Sigmoid colon (tissue), 6 donors: ENCODE measurements at regions not wholly inside any gene's neighbourhood (a gene's known extent, or its start where the extent isn't known, plus 50 kb on each side); places are given as distances from the start of the nearest gene placed in this dataset.

ENCODE experiments used
- DNase-seq: peaks from one replicate; pipeline ENCODE4 v3.0.0-alpha.2; 2019
- H3K27ac ChIP-seq, 4 donors: fragments of 200-600 bp; sonication (generic); one replicate each; pipeline ENCODE4 v1.5.1; 2016 to 2019; ENCODE audit warnings: mild to moderate bottlenecking in 1 of 4
- H3K27me3 ChIP-seq, 3 donors: fragments of 200-600 bp; sonication (generic); one replicate each; pipeline ENCODE4 v1.5.1; 2019; ENCODE audit warnings: mild to moderate bottlenecking in 1 of 3
- H3K36me3 ChIP-seq, 4 donors: fragments of 200-600 bp; sonication (generic); one replicate each; pipeline ENCODE4 v1.5.1; 2016 to 2019
- H3K4me1 ChIP-seq, 4 donors: fragments of 200-600 bp; sonication (generic); one replicate each; pipeline ENCODE4 v1.5.1; 2017 to 2019
- H3K4me3 ChIP-seq, 4 donors: fragments of 200-600 bp; sonication (generic); one replicate each; pipeline ENCODE4 v1.5.1; 2017 to 2019; ENCODE audit warnings: mild to moderate bottlenecking in 2 of 4, moderate library complexity in 1 of 4
- H3K9me3 ChIP-seq, 4 donors: fragments of 200-600 bp in 3 of 4; sonication (generic) in 3 of 4; one replicate each; pipeline versions ENCODE4 v1.5.1 to v1.6.1; 2013 to 2019
- EP300 ChIP-seq, 4 donors: sonication (generic); formaldehyde crosslinking; IDR thresholded peaks; one replicate each; pipeline ENCODE4 v1.6.1; 2017; ENCODE audit warnings: antibody characterized with exemption in 4 of 4
- POLR2A ChIP-seq, 2 donors: fragments of 450-650 bp; IDR thresholded peaks; one replicate each; pipeline ENCODE4 v1.6.1; 2016; ENCODE audit warnings: antibody characterized with exemption in 2 of 2, mild to moderate bottlenecking in 2 of 2, moderate library complexity in 2 of 2
- POLR2AphosphoS5 ChIP-seq, 4 donors: sonication (generic); formaldehyde crosslinking; IDR thresholded peaks; one replicate each; pipeline ENCODE4 v1.6.1; 2017; ENCODE audit warnings: antibody characterized with exemption in 4 of 4
- WGBS, 2 donors: extraction: QIAGEN DNeasy Blood & Tissue Kit; methylation state at CpG; one replicate each; pipeline ENCODE4 v1.1.7; 2013; 5-methylcytosine and 5-hydroxymethylcytosine counted together
- intact Hi-C: fragments of 100-400 bp; cut with DNase I; formaldehyde crosslinking; loops from one replicate; pipeline ENCODE4 v1.15.1; 2023
- TF ChIP-seq, protein P1 (sequence below), 4 experiments: fragments of 450-650 bp in 3 of 4; fragments of 200-600 bp in 1 of 4; IDR thresholded peaks; one replicate each; pipeline ENCODE4 v1.5.1; 2016 to 2019; ENCODE audit warnings: antibody characterized with exemption in 4 of 4, mild to moderate bottlenecking in 3 of 4, moderate library complexity in 2 of 4
- donor health status: healthy with polysubstance abuse.
- donor health status: healthy.

GRCh38 chr9:21679432-21679831 is 123.0 kb upstream of the MTAP start:
- intact Hi-C loops = no loop called here
- 72 to 77% methylated on average over 1 of the region's 1 CpG for WGBS, 2 donors
- Histone ChIP-seq H3K27me3 (no peaks in the 10 kb centered on the region), H3K36me3 (no peaks in the 10 kb centered on the region), H3K4me3 (no peak overlapping the region), H3K9me3 (no peaks in the 10 kb centered on the region), H3K4me1 (no peaks in the 10 kb centered on the region), H3K27ac (no peak overlapping the region)
- TF ChIP-seq POLR2A (IDR thresholded peaks at IDR 0.05) = no peak
- no peak for TF ChIP-seq POLR2AphosphoS5 (IDR thresholded peaks at IDR 0.05)
- TF ChIP-seq EP300 (IDR thresholded peaks at IDR 0.05) = no peak
- no peak for DNase-seq

DNA sequence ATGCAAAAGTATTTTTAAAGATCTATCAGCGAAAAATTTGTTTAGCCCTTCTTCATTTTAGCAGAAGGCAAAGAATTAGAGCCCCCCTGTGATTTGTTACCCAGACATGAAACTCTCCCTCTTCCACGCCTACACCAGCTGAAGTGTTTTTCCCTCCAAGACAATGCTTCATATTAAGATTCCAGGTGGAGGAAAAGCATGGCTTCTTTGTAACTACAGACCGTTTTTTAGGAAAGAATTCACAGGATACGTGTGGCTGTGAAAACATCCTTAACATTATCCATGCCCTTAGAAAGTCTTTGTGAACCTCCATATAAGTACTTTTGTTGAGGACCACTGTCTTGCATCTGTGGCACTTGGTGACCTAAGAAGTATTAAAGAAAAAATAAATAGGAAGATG is 121.8 kb upstream of the MTAP start:
- TF ChIP-seq EP300 (IDR thresholded peaks at IDR 0.05) (no peak), POLR2A (IDR thresholded peaks at IDR 0.05) (no peak), POLR2AphosphoS5 (IDR thresholded peaks at IDR 0.05) (no peak)
- TF ChIP-seq, protein P1, sequence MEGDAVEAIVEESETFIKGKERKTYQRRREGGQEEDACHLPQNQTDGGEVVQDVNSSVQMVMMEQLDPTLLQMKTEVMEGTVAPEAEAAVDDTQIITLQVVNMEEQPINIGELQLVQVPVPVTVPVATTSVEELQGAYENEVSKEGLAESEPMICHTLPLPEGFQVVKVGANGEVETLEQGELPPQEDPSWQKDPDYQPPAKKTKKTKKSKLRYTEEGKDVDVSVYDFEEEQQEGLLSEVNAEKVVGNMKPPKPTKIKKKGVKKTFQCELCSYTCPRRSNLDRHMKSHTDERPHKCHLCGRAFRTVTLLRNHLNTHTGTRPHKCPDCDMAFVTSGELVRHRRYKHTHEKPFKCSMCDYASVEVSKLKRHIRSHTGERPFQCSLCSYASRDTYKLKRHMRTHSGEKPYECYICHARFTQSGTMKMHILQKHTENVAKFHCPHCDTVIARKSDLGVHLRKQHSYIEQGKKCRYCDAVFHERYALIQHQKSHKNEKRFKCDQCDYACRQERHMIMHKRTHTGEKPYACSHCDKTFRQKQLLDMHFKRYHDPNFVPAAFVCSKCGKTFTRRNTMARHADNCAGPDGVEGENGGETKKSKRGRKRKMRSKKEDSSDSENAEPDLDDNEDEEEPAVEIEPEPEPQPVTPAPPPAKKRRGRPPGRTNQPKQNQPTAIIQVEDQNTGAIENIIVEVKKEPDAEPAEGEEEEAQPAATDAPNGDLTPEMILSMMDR (IDR thresholded peaks at IDR 0.05) = no peak
- Histone ChIP-seq H3K9me3 (no peaks in the 10 kb centered on the region), H3K27ac (no peak overlapping the region), H3K4me3 (no peak overlapping the region), H3K36me3 (no peaks in the 10 kb centered on the region), H3K4me1 (no peaks in the 10 kb centered on the region), H3K27me3 (no peaks in the 10 kb centered on the region)
- intact Hi-C loops = no loop called here
- no peak for DNase-seq
- 75 to 84% methylated on average over 4 of the region's 4 CpGs for WGBS, 2 donors

DNA sequence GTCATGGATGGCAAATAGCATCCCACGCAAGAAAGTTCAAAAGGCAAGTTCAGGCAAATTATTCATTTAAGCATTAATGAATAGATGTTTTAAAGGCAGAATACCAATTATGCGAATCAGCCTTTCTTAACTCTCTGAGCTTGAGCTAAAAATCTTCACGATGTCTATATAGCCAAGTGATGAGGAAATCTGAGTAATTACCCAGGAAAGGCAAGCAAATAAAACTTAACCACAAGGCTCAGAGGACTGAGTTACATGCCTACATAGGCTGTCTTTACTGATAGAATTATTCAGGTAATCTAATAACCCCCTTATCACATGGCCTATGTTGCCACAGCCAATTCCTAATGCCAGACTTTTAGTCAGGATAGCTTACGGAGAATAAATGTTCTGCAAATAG is 120.8 kb upstream of the MTAP start:
- Histone ChIP-seq H3K27ac (no peak overlapping the region), H3K4me3 (no peak overlapping the region), H3K27me3 (no peaks in the 10 kb centered on the region), H3K9me3 (no peaks in the 10 kb centered on the region), H3K4me1 (no peaks in the 10 kb centered on the region), H3K36me3 (no peaks in the 10 kb centered on the region)
- intact Hi-C loops = no loop called here
- TF ChIP-seq EP300 (IDR thresholded peaks at IDR 0.05) (no peak), POLR2AphosphoS5 (IDR thresholded peaks at IDR 0.05) (no peak), POLR2A (IDR thresholded peaks at IDR 0.05) (no peak)
- TF ChIP-seq, protein P1 (IDR thresholded peaks at IDR 0.05) = no peak
- DNase-seq = no peak
- 66 to 87% methylated on average over 4 of the region's 4 CpGs for WGBS, 2 donors

DNA sequence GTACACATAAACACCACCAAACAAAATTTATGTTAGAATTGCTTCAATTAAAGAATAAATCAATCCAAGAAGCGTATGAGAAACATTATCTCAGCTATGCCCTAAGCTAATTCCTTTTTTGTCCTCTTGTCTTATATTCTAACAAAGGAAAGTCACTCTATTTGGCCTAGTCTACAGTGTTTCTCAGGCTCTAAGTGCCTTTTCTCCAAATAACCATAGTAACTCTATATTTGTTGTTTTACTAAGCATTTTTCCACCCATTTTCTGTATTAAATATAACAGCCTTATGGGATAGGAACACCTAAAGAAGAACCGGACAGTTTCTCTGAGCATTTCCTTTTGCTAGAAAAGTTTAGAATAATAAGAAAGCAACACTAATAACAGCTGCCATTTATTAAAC is 120.1 kb upstream of the MTAP start:
- intact Hi-C loops = no loop called here
- no peak overlapping the region for H3K27ac ChIP-seq
- DNase-seq = no peak
- 78 to 84% methylated on average over 2 of the region's 2 CpGs for WGBS, 2 donors
- no peaks in the 10 kb centered on the region for H3K27me3 ChIP-seq
- H3K4me1 ChIP-seq = no peaks in the 10 kb centered on the region
- TF ChIP-seq POLR2A (IDR thresholded peaks at IDR 0.05) (no peak), EP300 (IDR thresholded peaks at IDR 0.05) (no peak), POLR2AphosphoS5 (IDR thresholded peaks at IDR 0.05) (no peak)
- TF ChIP-seq, protein P1 (IDR thresholded peaks at IDR 0.05) = no peak
- no peaks in the 10 kb centered on the region for H3K36me3 ChIP-seq
- H3K9me3 ChIP-seq = no peaks in the 10 kb centered on the region
- no peak overlapping the region for H3K4me3 ChIP-seq

DNA sequence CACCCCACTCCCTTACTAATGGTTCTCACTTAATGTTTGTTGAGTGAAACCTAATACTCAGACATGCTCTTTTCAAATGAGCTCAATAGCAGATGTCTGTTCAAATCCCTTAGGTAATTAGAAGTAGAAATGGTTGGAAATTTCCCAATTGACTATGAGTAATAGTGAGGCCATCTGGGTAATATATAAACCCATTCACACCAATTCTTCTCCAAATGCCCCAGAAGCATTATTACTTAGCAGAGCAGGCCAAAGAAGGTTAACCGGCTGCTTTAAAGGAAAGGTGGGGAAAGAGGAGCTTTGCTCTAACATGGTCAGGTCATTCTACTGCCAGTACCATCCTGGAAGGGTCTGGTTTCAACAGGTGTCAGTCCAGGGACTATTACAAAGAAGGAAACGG is 119.5 kb upstream of the MTAP start:
- intact Hi-C loops = no loop called here
- 78 to 83% methylated on average over 2 of the region's 2 CpGs for WGBS, 2 donors
- DNase-seq = no peak
- Histone ChIP-seq H3K27me3 (no peaks in the 10 kb centered on the region), H3K4me3 (no peak overlapping the region), H3K9me3 (no peaks in the 10 kb centered on the region), H3K27ac (no peak overlapping the region), H3K4me1 (peaks cover 0 to 1% (median 0%) of the 10 kb centered on the region in 4 donors), H3K36me3 (no peaks in the 10 kb centered on the region)
- no peak for TF ChIP-seq POLR2AphosphoS5 (IDR thresholded peaks at IDR 0.05)
- TF ChIP-seq EP300 (IDR thresholded peaks at IDR 0.05) = no peak
- no peak for TF ChIP-seq POLR2A (IDR thresholded peaks at IDR 0.05)
- TF ChIP-seq, protein P1 (IDR thresholded peaks at IDR 0.05) = no peak
